ENCODE measurements at regions not wholly inside any gene's neighbourhood (a gene's known extent, or its start where the extent isn't known, plus 50 kb on each side); places are given as distances from the start of the nearest gene placed in this dataset.

DNA sequence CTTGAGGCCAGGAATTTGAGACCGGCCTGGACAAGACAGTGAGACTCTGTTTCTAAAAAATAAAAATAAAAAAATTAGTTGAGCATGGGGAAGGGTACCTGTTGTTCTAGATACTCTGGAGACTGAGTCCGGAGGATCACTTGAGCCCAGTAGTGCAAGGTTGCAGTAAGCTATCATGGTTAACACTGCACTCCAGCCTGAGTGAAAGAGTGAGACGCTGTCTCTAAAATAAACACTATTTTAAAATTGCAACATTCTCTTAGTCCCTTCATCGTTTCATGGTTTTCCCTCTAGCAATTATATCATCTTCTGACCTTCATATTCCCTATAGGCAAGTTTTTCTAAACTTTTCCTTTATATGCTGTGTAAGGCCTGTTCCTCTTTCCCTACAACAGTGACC is 248.5 kb downstream of the VAPA start:
- Histone ChIP-seq H3K27me3 (no peaks in the 10 kb centered on the region), H3K4me3 (no peak overlapping the region), H3K27ac (no peak overlapping the region), H3K4me1 (no peaks in the 10 kb centered on the region), H3K36me3 (no peaks in the 10 kb centered on the region), H3K9me3 (no peaks in the 10 kb centered on the region)
- no peak for TF ChIP-seq CTCF (IDR thresholded peaks at IDR 0.05)
- intact Hi-C loops (cut with DNase I): no loop called here
- no peak for DNase-seq (ENCODE audit: low spot score in 2 of 2)

DNA sequence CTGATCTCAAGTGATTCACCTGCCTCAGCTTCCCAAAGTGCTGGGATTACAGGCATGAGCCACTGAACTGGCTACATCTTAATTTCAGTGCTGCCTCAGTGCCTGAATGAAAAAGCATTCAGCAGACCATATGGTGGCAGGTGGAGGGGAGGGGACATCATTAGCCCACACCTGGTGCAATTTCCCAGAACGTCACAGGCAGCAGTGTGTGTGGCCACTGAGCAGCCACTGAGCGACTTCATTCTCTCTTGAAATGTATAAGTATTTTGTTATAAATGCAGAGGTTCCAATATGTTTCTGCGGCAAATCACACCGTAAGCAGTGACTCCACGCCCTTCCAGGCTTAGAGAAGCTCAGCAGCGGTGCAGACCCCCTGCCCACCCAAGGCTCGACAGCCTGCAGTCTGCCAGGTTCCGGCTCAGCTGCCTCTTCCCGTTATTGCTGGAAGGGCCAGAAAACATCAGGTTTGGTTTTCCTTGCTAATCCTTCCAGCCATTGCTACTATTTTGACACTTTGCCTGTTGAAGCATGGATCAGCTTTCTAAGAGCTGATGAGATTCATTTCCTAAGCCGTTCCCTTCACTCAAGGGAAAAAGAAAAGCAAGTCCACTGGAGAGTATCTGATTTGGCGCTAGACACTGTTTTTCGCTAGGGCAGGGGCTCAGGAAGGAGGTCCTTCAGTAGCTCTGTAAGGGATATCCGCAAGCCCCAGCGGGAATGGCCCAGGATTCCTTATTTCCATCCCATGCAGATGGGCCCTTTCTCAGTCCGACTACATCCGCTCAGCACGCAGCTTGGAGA is 250.7 kb downstream of the VAPA start:
- DNase-seq (ENCODE audit: low spot score in 2 of 2): peak in 1 of 2 donors; percentile 12
- Histone ChIP-seq H3K27me3 (no peaks in the 10 kb centered on the region), H3K4me1 (peaks cover 0 to 4% of the 10 kb centered on the region in 2 donors), H3K36me3 (no peaks in the 10 kb centered on the region), H3K27ac (no peak overlapping the region), H3K9me3 (no peaks in the 10 kb centered on the region), H3K4me3 (no peak overlapping the region)
- intact Hi-C loops (cut with DNase I): no loop called here
- no peak for TF ChIP-seq CTCF (IDR thresholded peaks at IDR 0.05)

GRCh38 chr18:10166164-10166807 is 252.5 kb downstream of the VAPA start:
- Histone ChIP-seq H3K9me3 (no peaks in the 10 kb centered on the region), H3K4me1 (peaks cover 0 to 13% of the 10 kb centered on the region in 2 donors), H3K36me3 (no peaks in the 10 kb centered on the region), H3K4me3 (no peak overlapping the region), H3K27ac (no peak overlapping the region), H3K27me3 (no peaks in the 10 kb centered on the region)
- intact Hi-C loops (cut with DNase I): no loop called here
- no peak for DNase-seq (ENCODE audit: low spot score in 2 of 2)
- TF ChIP-seq CTCF (IDR thresholded peaks at IDR 0.05): no peak

DNA sequence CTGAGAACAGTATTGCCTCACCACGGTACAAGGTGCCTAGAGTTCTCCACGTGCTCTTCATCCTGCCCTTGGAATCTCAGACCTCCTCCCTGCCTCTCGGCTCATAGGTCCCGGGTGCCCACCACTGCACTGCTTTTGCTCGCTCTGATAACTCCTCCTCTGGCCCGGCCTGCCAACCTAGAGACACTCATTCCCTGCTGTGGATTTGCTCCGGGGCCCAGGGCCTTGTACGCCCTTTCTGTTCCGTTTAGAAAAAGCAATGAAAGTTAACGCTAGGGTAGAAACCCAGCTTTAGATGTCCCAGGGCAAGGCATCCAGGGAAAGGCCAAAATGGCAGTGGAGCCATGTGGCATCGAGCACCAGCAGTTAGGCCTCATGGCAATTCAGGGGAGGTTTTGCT is 253.9 kb downstream of the VAPA start:
- intact Hi-C loops (cut with DNase I): no loop called here
- no peak for TF ChIP-seq CTCF (IDR thresholded peaks at IDR 0.05)
- Histone ChIP-seq H3K9me3 (no peaks in the 10 kb centered on the region), H3K4me1 (peaks cover 0 to 13% of the 10 kb centered on the region in 2 donors), H3K27me3 (no peaks in the 10 kb centered on the region), H3K36me3 (no peaks in the 10 kb centered on the region), H3K4me3 (no peak overlapping the region), H3K27ac (no peak overlapping the region)
- DNase-seq (ENCODE audit: low spot score in 2 of 2): no peak

DNA sequence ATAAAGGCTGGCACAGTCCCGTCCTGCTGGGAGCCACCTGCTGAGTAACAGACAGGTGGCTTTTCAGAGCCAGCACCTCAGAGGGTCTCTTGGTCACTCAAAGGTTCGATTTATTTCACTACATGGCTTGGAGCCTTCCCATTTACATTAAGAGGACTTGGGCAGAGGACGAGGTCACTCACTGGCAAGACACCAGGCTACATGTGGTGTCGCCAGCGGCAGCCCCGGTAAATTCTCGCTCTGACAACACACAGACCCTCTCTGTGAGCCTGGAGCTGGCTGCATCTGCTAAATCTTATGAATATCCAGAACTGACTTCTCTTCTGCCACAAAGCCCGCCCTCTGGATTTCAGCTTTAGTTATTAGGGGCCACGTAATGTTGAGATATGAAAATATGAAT is 254.7 kb downstream of the VAPA start:
- no peak overlapping the region for H3K27ac ChIP-seq
- H3K36me3 ChIP-seq: no peaks in the 10 kb centered on the region
- no peak overlapping the region for H3K4me3 ChIP-seq
- H3K9me3 ChIP-seq: no peaks in the 10 kb centered on the region
- intact Hi-C loops (cut with DNase I): no loop called here
- TF ChIP-seq CTCF (IDR thresholded peaks at IDR 0.05): no peak
- DNase-seq (ENCODE audit: low spot score in 2 of 2): no peak
- H3K4me1 ChIP-seq: peaks cover 0 to 13% of the 10 kb centered on the region in 2 donors
- no peaks in the 10 kb centered on the region for H3K27me3 ChIP-seq
